DMS53 treated with DMSO at 0.1 percent for 48 hours (cell line): ENCODE measurements at regions not wholly inside any gene's neighbourhood (a gene's known extent, or its start where the extent isn't known, plus 50 kb on each side); places are given as distances from the start of the nearest gene placed in this dataset.

Source experiments
- DNase-seq: peaks from one replicate; lab custom pipeline; 2025; ENCODE audit not compliant: unreplicated experiment; lab: John Stamatoyannopoulos, UW

DNA sequence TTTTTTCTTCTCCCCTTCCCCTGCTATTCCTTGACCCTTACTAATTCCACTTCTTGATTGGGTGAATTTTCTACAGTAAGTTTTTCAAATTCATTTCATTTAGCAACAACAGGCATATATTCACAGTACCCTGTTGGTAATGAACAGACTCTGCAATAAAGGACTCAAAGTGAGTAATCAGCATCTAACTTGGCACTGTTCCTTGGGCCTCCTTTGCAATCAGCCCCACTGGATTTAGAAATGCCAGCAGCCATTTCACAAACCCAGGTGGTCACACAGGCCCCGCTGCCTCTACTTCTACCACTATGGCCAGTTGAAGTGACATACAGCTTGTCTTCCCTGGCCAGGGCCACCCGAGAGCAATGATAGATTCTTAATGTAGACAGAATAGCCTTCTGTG lies 113.8 kb downstream of the CYB561 start:
- no peak for DNase-seq

DNA sequence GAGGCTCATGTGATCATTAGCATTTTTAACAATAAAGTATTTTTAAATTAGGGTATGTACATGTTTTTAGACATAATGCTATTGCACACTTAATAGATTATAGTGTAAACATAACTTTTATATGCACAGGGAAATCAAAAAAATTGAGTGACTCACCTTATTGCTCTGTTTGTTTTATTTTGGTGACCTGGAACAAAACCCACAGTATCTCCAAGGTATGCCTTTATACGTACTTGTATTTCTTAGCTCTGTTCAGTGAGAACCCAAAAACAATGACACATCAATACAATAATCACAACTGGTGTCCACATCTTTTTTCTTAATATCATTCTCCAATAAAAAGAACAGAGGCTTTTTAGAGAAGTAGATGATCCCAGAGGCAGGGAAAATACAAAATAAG lies 112.2 kb downstream of the CYB561 start:
- no peak for DNase-seq

DNA sequence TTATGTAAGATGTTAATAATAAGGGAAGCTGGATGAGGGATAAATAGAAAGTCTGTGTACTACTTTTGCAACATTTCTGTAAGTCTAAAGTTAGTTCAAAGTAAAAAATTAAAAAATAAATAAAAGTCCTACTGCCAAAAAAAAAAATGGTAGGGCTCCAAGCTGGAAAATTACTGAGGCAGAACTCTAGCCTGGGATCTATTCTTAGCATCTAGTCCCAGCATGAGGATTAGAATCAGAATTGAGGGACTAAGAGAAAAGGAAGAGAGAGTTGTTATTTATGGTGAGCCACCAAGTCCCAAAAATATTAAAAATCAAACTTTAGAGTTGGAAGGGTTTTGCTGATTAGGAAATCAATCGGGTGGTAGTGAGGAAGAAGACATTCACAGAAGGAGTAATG lies 110.3 kb downstream of the CYB561 start:
- no peak for DNase-seq

DNA sequence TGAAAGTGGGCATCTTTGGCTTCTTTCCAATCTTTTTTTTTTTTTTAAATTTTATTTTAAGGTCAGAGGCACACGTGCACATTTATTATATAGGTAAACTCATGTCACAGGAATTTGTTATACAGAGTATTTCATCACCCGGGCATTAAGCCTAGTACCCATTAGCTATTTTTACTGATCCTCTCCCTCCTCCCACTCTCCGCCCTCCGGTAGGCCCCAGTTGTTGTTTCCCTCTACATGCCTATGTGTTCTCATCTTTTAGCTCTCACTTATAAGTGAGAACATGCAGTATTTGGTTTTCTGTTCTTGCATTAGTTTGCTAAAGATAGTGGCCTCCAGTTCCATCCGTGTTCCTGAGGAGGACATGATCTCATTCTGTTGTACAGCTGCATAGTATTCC lies 108.5 kb downstream of the CYB561 start:
- no peak for DNase-seq

DNA sequence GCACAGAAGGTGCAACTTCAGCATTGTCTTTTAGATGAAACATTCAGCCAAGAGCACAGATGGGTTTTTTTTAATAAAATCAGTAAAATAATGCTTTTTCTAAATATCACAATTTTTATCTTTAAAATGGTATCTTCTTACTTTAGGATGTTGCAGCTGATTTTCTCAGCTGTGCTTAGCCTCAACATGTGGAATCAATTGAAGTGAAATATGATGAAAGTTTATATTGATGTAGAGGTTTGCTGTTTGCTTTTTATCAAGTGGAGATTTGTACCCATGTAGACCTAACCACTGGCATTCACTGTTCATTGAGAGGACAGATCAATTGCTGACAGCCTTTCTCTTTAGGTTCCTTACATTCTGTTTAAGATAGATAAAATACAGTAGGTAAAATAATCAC lies 107.8 kb downstream of the CYB561 start:
- no peak for DNase-seq

- DNase-seq = no peak
These were observed 104.8 kb downstream of the CYB561 start for GRCh38 chr17:63341276-63341675.

DNA sequence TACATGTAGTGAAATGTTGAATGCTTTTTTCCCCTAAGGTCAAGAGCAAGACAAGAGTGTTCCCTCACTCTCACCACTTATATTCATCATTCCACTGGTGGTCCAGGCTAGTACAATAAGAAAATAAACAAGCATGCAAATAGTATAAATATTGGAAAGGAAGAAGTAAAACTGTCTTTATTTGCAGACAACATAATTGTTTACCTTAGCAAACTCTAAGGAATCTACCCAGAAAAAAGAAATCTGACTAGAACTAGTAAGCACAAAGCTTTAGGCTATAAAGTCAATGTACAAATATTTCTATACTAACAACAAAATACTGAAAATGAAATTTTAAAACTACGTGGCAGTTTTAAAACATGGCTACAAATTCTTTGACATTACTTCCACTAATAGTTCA lies 101.7 kb downstream of the CYB561 start:
- DNase-seq = no peak

DNA sequence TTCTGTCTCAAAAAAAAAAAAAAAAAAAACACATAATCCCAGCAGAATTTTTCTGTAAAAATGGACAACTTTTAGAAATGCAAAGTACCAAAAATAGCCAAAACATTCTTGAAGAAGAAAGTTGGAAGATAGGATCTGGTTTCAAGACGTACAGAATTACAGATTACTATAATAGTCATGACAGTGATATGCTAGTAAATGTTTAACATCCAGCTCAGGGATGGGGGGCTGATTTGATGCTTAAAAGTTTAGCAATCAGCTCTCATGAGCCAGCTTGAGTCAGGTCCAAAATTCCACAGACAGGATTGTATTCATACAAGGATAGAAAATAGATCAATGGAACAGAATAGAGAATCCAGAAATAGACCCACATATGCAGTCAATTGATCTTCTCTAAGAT lies 100.5 kb downstream of the CYB561 start:
- DNase-seq = no peak

DNA sequence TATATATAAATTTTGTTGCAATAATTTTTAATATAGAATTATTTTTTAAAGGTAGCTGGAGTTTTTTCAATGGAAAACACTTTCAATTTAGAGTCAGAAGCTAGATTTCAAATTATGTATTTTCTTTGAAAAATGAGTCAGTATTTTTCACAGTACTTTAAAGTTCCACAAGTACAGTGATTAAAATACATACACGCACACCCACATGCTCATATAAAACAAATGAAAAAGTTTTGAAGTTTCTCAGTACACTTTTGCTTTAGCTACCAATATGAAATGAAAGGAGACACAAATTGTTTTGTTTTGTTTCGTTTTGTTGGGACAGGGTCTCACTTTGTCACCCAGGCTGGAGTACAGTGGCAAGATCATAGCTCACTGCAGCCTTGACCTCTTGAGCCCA lies 98.6 kb downstream of the CYB561 start:
- DNase-seq = no peak

DNA sequence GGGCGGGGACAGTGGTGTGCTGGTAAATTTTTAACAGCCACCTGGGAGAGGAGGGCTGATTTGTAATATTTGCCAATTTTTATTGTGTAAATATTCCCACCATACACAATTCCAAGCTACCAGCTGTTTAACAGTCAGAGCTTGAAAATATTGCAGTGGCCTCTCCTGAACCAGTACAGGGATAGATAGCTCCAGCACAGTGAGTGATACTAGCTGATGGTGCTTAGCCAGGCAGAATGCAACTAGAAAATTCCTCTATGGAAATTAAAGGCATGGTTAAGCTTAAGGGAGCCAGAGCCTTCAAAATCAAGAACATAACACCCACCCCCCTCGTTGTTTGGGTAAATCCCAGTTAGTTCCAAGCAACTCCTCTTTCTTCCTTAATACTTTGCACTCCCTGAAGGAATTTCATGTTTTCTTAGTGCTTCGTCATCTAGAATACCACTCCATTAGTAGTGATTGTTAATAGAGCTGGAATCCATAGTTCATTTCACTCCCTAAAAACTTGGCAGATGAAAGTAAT lies 96.6 kb downstream of the CYB561 start:
- DNase-seq = no peak

DNA sequence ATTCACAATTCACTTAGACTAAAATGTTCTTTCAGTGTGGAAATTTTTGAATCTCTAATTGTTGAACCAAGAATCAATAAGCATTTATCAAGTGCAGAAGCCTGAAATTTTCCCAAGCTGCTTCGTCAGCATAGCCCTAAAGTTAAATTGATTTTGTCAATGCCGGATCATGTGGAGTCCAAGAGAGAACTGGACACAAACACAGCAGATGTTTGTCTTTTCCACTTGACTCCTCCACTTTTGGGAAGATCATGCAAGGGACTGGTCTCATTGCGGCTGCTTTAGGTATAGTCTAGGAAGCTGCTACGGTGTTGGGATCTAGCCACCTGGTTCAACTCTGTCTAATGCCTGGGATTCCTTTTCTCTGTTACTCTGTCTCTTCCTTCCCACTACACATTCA lies 95.7 kb downstream of the CYB561 start:
- DNase-seq = no peak

- DNase-seq = no peak
These were observed 91.8 kb downstream of the CYB561 start for GRCh38 chr17:63354256-63354655.

DNA sequence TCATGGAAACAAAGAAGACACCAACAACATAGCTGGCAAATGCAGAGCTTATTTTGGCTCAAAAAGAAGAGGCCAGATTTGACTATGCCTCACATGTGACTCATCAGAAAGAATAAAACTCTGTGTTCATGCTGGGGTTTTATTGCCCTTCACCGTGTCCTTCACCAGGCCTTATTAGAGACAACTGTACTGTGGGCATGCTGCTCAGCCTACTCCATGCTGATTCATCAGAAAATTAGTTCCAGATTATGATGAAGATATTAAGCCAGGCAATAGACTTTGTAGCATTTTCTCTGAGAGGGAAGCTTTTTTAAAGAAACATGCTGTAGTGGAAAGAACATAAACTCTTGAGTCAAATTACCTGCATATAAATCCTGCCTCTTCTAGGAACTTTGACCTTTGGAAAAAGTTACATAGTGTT lies 89.8 kb downstream of the CYB561 start:
- no peak for DNase-seq

- DNase-seq = no peak
These were observed 87.8 kb downstream of the CYB561 start for GRCh38 chr17:63358111-63358839.

- no peak for DNase-seq
These were observed 87.2 kb downstream of the CYB561 start for GRCh38 chr17:63358956-63359355.

DNA sequence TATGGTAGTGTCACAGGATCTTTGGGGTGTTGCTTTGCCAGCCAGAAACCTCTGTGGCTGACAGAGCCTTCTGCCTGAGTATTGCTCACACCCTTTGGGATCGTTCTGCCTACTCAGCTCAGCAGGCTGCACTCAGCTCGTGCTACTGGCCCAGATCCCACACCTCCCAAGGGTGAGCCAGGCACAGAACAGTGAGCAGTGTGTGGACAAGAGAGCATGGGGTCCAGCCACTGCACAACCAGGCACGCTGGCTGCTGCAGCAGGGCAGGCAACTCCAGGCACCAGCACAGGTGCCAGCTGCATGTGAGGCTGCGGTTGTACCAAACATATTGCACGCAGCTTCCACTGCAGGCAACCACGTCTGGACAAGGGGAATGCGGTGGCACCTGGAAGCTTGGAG lies 84.9 kb downstream of the CYB561 start:
- DNase-seq = no peak

GRCh38 chr17:63362115-63362514 lies 84.0 kb downstream of the CYB561 start:
- DNase-seq = no peak

DNA sequence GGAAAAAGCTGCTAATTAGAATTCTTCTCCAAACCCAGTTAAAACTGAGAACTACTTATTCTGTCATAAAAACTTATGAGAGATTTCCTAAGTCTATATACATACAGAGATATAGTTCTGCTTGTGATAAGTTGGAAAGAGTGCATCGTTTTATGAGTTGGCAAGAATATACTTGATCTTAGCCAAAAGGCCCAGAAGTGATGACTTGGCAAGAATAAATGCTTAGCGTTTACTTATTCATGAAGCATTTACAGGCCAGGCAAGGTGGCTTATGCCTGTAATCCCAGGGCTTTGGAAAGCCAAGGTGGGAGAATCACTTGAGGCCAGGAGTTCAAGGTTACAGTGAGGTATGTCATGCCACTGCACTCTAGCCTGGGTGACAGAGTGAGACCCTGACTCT lies 81.7 kb downstream of the CYB561 start:
- no peak for DNase-seq

DNA sequence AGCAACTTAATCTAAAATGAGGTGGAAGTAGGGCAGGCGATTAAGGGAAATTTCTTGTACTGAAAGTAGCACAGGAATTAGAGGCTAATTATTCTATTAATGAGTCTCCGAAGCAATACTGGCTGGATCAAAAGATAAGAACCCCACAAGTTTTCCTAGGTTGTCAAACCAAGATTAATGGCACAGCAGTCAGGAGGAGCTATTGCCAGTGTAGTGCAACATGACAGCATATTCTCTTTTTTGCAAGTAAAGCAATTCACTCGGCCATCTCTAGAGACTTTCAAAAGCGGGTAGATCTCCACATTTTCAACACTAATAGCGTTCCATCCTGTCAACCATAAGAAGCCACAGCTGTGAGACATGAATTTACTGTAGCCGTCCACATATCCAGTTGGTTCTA lies 81.2 kb downstream of the CYB561 start:
- DNase-seq = no peak

GRCh38 chr17:63365366-63366240 lies 80.5 kb downstream of the CYB561 start:
- DNase-seq = no peak

GRCh38 chr17:63366241-63366566 lies 79.9 kb downstream of the CYB561 start:
- DNase-seq = no peak

DNA sequence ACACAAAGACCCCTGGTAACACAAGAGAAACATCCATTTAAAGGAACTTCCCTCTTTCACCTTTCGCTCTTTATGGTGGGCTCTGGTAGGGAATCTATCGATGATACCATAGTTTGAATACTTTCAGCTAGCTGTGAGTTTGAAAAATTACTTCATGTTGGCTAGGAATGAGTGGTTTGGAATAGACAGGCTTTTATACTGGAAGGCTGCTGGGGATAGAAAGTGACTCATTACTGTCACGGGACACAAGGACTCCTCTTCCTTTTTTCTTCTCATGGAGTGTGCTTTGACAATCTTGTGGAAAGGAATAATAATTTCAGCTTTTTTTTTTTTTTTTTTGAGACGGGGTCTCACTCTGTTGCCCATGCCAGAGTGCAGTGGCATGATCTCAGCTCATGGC lies 76.9 kb downstream of the CYB561 start:
- no peak for DNase-seq
